CD4-positive, alpha-beta T cell treated with Interferon gamma for 1 hour (primary cell): ENCODE measurements at regions not wholly inside any gene's neighbourhood (a gene's known extent, or its start where the extent isn't known, plus 50 kb on each side); places are given as distances from the start of the nearest gene placed in this dataset.
"Not testable (repeated sequence)": the region's sequence is repeated elsewhere in the genome, so short reads cannot be mapped to it uniquely, and the experiment has no call there.

Source experiments
- DNase-seq: peaks from one replicate; pipeline ENCODE4 v3.0.0-alpha.2; 2020

DNA sequence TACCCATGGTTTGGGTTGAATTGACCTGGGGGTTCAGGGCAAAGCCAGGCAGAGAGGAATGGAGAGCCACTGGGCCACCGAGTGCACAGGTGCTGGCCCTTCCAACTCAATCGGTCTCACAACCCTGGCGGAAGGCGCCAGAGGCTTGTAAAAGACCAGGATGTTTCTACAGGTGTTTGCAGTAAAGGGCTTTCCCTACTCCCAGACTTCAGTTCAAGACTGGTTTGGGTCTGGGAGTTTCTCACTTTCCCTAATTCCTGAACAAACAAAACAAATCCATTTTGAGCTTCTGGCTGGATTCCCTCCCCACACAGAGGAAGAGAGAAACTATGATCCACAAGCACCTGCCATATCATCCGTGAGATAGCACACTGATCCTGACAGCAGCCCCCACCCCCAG lies 125.2 kb upstream of the KLF4 start:
- DNase-seq: no peak

DNA sequence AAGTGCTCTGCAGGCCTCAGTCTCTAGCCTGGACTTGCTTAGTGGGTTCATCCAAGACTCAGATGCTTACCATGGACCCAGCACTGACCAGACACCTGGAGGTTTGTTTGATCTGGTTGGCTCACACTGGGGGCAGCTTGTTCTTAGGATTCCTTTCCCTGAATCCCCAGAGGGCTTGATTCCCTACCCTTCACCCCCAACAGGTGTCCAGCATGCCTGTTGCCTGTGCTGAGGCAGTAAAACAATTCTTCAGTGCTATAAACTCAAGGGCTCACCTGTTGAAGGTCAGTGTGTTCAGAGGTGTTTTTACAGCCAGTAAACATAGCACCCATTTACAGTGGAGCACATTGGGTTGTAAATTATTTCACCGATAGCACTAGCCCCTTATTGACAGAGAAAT lies 123.8 kb upstream of the KLF4 start:
- DNase-seq: no peak

GRCh38 chr9:107612136-107612535 lies 122.6 kb upstream of the KLF4 start:
- peak; percentile 59 for DNase-seq

DNA sequence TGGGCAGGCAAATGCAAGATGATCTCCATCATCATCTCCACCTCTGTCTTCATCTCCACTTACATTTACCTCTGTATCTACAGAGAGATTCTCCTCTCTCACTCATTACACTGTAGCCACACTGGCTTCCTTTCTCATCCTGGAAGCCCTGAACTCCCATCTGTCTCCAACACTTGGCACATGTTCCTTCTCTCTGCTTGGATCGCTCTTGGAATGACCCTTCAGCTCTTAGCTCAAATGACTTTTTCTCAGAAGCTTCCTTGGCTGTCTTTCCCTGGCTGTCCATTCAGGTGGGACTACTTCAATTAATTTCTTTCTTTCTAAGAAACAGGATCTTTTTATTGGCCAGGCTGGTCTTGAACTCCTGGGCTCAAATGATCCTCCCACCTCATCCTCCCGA lies 120.0 kb upstream of the KLF4 start:
- no peak for DNase-seq

GRCh38 chr9:107606149-107606790 lies 116.7 kb upstream of the KLF4 start:
- no peak for DNase-seq

DNA sequence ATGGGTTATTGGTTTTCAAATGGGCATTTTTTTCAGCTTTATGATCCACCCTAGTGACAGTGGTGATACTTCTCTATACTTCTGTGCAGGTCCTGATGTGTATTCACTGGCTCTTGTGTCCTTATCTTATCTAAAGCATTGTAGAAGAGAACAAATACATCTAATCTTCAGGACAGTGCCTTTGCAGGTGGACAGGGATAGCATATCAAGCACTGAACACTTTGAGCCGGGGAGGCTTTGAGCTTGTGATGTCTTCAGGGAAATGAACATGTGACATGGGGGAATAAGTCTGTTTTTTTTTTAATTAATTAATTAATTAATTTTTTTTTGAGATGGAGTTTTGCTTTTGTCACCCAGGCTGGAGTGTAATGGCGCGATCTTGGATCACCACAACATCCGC lies 115.5 kb upstream of the KLF4 start:
- no peak for DNase-seq

DNA sequence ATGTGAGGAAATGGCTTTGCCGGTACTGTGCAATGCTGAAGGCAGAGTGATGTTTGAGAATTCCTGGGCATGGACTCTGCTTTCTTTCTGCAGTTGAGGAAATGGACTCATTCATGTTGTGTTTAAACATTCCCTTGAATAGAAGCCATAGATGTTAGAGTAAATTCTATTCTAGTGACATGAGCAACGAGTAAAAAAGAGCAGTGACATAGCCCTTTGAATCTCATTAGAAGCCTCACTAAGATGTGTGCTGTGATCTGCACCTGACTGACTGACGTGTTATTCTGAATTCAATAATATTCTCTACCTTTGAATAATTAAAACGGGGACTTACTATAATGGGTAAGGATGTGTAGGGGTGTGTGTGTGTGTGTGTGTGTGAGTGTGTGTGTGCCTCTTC lies 113.7 kb upstream of the KLF4 start:
- DNase-seq: no peak

GRCh38 chr9:107600060-107600573 lies 110.5 kb upstream of the KLF4 start:
- no peak for DNase-seq

DNA sequence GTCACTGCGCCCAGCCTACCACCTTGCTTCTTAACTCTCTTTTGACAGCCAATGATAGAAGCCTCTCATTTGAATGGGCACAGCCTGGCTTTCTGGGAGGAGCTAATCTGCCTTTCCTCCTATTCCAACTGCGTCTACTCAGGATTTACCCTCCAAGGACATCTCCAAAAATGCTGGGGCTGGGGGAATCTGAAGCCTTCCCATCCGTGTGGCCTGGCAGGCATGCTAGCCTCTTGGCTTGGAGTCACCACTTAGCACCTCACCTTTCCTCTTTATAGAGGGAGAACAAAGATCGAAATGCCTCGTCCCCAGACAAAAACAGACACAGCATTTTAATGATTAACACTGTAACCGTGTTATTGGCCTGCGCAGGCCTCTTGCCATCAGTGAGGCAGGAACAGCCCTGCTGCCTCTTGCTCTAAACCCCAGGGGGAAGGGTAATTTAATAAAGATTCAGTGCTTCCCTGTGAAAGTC lies 108.2 kb upstream of the KLF4 start:
- DNase-seq: no peak

DNA sequence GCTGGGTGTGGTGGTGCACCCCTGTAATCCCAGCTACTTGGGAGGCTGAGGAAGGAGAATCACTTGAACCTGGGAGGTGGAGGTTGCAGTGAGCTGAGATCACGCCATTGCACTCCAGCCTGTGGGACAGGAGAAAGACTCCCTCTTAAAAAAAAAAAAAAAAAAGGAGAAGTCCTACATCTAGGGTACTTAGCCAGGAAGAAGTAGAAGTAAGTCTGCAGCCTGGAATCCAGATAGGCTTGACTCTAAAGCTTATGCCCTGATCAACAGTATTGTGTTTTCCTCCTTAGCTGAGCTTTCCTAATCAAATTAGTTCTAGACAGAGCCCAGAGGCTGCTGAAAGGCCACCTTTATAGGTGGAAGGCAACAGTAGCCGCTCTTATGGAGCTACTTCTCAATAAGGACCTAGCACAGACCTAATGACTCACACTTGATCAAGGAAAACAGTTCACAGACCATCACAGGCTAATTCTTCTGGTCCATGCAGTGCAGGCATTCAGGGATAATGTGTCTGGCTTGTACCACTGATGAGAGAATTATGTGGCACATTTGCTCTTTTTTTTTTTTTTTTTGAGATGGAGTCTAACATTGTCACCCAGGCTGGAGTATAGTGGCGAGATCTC lies 105.5 kb upstream of the KLF4 start:
- DNase-seq: no peak

- no peak for DNase-seq
Measured at GRCh38 chr9:107593224-107593870, 103.8 kb upstream of the KLF4 start.

DNA sequence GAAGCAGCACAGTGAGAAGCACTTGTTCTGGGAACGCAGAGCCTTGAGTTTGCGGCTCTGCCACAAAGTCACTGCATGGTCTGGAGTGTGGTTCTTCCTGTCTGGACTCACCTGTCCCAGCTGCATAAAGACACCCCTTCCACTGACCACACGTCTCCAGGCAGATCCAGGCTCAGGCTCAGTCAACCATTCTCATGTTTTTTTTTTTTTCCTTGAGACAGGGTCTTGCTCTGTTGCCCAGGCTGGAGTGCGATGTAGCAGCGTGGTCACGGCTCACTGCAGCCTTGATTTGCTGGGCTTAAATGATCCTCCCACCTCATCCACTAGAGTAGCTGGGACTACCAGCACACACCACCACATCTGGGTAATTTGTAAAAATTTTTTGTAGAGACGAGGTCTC lies 102.9 kb upstream of the KLF4 start:
- no peak for DNase-seq

GRCh38 chr9:107591781-107592180 lies 102.2 kb upstream of the KLF4 start:
- DNase-seq: no peak

DNA sequence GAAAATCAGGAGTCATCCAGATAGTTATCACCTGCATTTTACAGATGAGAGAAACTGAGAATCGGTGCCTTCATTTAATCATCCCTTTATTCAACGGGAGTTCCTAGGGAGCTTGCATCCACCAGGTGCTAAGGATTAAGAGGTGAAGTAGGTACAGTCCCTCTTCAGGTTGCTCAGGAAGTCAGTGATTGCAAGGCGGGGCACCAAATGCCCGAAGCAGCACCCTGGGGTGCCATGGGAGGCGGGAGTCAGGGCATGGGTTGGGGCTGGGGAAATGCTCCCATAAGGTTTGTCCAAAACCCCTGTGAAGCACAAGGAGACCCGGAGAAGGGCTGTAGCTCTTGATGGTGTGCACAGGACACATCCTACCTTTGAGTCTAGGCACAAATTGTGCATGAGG lies 98.8 kb upstream of the KLF4 start:
- DNase-seq: no peak

DNA sequence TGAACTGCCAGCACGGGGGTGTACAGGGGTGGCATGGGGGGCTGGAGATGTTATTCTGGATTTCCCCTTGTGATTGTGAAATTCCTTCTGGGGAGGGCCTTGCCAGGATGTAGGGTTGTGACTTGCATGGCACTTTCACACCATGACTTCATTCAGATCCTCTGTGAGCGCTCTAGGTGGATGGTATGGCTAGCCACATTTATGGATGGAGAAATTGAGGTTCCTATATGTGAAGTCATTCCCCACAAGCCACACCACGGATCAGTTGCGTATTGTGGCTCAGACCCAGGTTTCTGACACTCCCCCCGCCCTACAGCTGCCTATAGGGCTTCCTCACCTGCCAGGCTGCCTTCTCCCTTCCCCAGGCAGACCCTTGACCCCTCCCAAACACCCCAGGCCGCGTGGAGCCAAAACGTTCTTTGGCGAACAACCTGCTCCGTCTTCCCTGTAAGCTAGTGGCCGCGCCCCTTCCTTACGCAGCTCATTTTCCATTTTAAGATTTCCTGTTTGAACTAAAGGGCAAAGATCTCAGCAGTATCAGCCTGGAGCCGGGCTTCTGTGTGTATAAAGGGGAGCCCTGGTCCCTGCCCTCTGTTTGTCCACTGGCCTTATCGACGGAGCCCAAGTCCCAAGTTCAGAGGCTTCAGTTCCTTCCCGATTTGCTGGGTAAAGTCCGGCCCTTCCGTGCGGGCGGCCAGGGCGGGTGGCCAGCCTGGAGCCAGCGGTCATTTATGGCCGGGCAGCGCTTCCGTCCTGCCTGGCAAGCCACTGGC lies 97.8 kb upstream of the KLF4 start:
- peak; percentile 3 for DNase-seq

DNA sequence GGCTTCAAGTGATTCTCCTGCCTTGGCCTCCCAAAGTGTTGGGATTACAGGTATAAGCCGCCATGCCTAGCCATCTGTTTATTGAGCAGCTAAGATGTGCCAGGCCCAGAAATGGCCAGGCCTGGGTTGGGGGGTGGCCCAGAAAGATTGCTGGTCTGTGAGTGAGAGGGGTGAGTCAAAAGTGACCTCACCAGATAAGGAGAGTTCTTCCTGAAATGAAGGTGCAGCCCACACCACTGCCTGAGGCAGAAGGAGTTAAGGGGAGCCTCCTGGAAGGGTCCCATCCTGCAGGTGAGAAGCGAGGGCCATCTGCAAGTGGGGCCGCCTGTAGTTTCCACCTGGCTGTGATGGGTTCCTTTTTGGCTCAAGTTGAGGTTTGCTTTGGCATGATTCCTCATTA lies 96.9 kb upstream of the KLF4 start:
- no peak for DNase-seq

GRCh38 chr9:107585465-107585864 lies 95.9 kb upstream of the KLF4 start:
- no peak for DNase-seq

GRCh38 chr9:107584944-107585343 lies 95.4 kb upstream of the KLF4 start:
- DNase-seq: no peak

- no peak for DNase-seq
Measured at GRCh38 chr9:107584186-107584585, 94.6 kb upstream of the KLF4 start.

DNA sequence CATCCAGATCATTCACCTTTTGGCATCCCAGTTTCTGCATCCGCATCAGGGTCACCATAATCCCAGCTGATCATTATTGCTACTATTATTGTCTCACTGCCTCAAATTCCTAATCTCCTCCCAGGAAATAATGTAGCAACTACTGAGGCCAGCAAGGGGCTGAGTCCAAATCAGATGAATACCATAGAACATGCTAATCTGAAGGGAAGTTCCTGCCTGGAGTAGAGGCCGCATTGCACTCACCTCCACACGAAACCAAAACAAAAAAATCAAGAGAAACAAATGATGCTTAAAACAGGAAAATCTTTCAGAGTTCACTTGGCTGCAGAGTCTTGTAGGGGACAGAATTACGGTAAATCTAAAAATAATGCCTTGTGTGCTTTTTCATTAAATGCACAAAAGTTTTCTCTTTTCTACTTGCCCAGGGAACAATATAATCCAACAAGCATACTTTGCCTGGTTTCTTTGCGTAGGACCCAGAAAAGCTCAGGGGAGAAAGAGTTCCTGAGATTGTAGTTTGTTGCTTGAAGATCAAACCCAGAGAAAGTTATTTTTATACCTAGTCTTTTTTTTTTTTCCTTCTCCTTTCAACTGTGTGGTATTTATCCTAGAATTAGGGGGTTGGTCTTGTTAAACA lies 87.7 kb upstream of the KLF4 start:
- DNase-seq: no peak

DNA sequence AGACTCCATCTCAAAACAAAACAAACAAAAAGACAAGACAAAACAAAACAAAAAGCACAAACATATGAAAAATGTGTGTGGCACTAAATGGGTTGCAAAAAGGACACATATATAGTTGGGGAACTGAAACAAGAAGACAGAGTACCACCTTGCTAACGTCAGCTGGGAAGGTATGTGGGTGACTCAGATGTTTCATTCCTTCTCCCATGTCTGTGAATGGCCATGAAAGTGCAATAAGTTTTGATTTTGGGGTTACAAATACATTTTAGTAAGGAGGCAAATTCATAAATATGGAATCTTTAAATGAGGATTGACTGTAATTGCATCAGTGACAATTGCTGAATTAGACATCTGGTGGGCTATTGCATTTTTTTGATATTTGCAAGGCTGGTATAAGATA lies 81.6 kb upstream of the KLF4 start:
- DNase-seq: no peak

GRCh38 chr9:107569174-107569573 lies 79.6 kb upstream of the KLF4 start:
- DNase-seq: no peak

DNA sequence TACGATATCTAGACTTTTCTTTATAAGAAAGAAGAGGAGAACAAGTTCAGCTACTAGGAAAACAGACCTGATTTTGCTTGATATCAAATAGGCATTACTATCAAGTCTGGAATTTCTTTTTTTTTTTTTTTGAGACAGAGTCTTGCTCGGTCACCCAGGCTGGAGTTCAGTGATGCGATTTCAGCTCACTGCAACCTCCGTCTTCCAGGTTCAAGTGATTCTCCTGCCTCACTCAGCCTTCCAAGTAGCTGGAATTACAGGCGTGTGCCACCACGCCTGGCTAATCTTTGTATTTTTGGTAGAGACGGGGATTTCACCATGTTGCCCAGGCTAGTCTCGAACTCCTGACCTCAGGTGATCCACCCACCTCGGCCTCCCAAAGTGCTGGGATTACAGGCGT lies 78.8 kb upstream of the KLF4 start:
- not testable (repeated sequence) for DNase-seq
